GM21737 (cell line): ENCODE measurements at regions not wholly inside any gene's neighbourhood (a gene's known extent, or its start where the extent isn't known, plus 50 kb on each side); places are given as distances from the start of the nearest gene placed in this dataset.
"Not testable (repeated sequence)": the region's sequence is repeated elsewhere in the genome, so short reads cannot be mapped to it uniquely, and the experiment has no call there.

Experiments
- ATAC-seq: cut with Tn5 transposase; IDR thresholded peaks from one replicate; pipeline ENCODE4 v1.9.1; 2021; ENCODE audit warnings: mild to moderate bottlenecking, moderate library complexity; ENCODE audit not compliant: unreplicated experiment

GRCh38 chr11:130671801-130672700, 223.6 kb downstream of the ADAMTS15 start:
- ATAC-seq: no peak

GRCh38 chr11:130672911-130673310, 224.5 kb downstream of the ADAMTS15 start:
- no peak for ATAC-seq

GRCh38 chr11:130673698-130674097, 225.3 kb downstream of the ADAMTS15 start:
- ATAC-seq: no peak

DNA sequence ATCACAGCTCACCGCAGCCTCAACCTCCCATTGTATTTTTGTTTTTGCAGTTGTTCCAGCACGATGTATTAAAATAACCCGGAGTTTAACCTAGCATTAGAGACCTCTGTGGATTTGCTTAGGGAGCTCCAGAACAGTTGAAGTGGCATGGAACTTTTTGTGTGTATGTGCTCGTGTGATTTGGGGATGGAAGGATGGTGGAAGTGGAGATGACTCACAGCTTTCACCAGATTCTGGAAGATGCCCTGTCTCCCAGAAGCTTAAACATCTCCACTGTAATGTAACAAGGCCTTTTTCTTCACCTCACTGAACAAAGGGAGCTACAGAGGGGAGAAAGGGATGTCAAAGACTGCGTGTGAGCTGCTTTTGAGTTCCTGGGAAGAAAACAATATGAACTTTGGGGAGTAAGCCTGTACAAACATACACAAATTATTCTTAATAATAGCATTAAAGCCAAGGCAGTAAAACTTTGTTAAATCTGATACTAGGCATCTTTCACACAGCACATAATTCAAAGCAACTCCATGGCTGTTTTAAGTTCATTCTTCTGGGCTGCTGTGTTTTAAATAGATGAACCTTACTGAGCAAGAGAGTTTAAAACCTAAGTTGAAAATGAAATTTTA, 226.4 kb downstream of the ADAMTS15 start:
- ATAC-seq: no peak

DNA sequence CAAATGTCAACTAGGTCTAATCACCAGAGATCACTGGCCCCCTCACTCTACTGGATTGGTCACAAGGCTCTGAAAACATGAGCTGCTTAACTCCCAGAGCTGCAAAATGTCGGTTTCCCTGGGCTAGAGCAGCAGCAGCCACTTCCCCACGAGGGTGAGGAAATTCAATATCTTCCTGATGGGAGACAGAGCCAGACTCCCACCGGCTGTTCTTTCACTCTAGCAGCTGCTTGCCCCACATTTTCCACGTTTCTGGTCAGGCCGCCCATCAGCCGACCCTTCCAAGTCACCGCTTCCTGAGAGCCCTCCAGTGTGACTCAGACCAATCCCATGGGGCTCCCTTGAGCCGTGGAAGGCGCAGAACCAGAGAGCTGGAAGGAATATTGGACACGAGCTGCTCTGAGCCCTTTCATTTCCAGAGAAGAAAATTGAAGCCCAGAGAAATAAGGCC, 227.0 kb downstream of the ADAMTS15 start:
- ATAC-seq: no peak

- no peak for ATAC-seq
Observed at GRCh38 chr11:130675917-130676316, 227.5 kb downstream of the ADAMTS15 start.

DNA sequence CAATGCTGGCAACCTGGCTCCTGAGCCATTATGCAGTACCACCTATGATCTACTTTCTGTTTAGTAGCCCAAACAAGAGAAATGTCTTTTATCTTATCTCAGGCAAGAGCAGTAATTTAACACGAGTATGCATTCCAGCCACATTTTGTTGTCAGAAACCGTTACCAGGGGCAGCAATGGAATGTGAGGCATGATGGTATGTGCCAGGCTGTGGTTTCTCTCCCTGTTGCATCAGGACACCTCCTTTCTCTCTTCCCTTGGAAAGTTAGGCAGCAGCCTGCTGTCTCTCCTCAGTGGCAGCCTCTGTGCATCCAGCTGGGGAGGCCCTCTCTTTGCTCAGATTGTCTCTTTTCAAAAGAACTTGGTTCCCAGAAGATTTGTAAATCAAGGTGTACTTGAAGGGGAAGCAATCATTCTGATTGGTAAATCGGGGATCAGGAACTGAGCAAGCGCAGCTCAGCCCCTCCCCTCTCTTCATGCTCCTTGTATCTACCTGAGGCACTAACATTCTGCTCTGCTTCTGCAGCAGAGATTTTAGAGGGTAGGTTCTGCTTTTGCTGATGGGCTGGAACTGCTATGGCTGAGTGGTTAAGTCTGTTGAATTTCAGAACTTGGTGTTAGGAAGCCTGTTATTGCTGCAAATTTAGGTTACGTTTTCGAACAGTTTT, 229.2 kb downstream of the ADAMTS15 start:
- ATAC-seq: no peak

DNA sequence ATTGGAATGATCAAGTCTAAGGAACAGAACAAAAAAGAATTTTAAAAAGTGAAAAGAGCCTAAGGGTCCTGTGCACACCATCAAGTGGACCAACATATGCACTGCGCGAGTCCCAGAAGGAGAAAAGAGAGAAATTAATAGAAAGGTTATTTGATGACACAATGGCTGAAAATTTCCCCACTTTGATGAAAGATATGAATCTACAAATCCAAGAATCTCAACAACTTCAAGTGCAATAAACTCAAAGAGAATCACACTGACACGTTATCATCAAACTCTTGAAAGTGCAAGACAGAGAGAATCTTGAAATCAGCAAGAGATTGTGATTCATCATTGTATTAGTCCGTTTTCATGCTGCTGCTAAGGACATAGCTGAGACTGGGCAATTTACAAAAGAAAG, 230.8 kb downstream of the ADAMTS15 start:
- ATAC-seq: no peak

- ATAC-seq: not testable (repeated sequence)
Observed at GRCh38 chr11:130682471-130682870, 233.8 kb downstream of the SNX19 start.

DNA sequence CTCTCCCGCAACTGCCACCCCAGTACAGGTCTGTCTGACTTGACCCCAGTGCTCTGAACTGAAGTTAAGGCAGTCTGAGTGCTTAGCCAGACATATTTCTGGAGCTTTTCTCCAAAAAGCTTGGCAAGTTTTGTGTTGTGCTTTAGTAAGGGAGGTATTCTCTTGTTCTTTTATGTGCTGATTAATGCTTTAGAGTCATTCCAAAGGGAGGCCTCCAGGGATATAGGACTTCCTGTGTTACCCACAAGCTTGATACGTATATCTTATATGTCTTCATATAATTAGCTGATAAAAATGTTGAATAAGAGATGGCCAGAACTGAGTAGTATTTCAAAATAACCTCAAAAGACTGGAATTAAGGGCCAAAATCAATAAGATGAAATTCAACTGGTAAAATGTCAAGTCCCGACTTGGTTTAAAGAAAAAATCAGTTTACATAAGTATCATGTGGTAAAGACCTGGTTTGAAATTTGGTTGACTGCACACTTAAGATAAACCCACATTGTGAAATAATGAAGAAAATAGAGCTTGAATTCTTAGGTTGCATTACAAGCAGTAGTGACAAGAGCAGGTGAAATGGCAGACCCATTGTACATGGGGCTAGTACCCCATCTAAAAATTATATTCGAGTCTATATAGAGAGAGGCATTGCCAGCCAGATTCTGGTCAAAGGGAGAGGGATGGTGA, 226.9 kb downstream of the SNX19 start:
- no peak for ATAC-seq

DNA sequence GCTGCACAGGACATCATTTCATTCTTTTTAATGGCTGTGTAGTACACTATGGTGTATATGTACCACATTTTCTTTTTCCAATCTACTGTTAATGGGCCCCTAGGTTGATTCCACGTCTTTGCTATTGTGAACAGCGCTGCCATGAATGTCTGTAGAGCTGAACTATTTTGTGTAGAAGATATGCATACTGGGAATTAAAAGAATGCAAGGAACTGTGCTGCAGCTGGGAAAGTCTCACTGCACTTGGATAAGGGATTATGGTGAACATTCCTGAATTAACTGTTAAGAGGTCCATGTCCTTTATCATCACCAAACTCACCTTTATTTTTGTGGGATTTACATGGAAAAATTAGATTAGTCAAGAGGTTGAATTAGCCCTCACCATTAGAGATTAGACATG, 224.7 kb downstream of the SNX19 start:
- no peak for ATAC-seq

- ATAC-seq: no peak
Observed at GRCh38 chr11:130692220-130692619, 224.1 kb downstream of the SNX19 start.

DNA sequence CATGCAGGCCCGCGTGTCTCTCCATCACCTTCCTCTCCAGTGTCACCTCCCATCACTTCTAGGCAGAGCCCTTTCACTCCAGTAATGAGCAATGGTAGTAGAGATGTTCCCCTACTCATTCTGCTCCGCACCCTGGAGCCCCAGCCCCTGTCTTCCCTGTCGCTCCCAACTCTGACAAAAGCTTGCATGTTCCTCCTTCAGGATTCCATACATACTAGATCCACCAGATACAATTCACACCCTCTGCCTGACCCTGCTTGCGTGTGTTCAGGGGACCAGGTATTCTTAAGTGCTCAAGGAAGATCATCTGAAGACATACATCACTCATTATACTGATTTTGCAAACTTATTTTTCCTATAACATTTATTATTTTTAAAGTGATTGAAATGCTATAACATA, 222.7 kb downstream of the SNX19 start:
- ATAC-seq: no peak

GRCh38 chr11:130694488-130695045, 221.7 kb downstream of the SNX19 start:
- ATAC-seq: no peak

GRCh38 chr11:130698174-130698573, 218.1 kb downstream of the SNX19 start:
- no peak for ATAC-seq

DNA sequence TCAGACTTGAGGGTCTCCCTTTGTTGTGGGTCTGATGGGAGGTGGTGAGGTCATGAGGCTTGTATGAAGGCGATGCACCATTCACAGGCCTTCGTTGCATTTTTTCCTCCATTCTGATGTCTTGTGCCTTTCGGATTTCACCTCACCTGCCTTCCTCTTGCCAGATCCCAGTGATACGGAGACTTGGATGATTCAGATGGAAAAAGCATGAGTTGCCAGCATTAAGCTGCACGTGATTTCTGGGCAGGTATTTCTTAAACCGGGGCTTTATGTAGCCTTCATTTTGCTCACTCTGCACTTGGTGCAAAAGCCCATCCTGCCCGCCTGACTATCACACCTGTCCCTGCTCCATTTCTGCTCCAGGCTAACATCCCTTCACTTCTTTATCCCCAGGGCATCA, 216.7 kb downstream of the SNX19 start:
- no peak for ATAC-seq

DNA sequence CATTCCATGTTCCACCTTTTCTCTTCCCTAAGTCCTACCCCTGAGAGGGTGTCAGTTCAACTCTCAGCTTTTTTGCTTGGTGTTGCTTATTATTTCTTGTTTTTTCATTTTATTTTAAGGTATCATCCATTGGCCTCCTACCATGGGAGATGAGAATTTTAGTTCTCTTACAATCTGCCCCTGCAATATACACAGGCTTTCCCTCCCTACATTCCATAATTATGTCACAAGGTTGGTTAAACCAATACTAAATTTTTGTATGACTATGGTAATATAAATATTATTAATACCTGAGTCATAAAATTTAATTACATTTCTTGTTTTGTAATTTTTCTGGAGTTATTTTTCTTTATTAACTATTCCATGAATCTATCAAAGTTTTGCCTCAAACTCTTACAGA, 216.2 kb downstream of the SNX19 start:
- ATAC-seq: no peak

DNA sequence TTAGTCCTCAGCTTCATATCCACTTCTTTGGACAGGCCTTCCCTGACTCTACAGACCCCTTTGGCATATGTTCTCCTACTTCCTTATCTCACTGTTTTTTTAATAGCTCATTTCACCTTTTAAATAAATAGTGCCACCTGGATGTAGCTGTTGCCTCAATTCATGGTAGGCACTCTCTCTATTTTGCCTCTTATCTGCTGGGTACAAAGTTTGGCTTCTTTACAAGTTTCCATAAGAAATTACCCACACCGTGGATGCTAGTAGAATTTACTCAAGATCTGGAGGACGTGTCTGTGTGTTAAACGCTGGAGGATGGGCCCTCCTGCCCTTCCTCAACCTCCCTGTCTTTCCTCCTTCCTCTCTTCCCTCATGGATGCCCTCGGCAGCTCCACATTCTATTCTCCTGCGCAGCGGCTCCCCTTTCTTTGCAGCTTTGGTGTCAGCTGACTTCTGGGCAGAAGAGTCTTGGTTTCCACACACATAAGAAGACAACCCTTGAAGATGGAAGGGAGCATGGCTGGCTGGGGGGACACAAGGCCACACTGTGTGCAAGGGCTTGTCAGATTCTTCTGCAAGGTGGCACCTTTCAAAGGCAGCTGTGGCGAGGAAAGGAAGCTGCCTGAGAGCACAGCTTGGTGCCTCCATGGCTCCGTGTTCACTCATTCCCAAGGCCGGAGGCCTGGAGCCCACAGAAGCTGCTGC, 212.6 kb downstream of the SNX19 start:
- no peak for ATAC-seq

DNA sequence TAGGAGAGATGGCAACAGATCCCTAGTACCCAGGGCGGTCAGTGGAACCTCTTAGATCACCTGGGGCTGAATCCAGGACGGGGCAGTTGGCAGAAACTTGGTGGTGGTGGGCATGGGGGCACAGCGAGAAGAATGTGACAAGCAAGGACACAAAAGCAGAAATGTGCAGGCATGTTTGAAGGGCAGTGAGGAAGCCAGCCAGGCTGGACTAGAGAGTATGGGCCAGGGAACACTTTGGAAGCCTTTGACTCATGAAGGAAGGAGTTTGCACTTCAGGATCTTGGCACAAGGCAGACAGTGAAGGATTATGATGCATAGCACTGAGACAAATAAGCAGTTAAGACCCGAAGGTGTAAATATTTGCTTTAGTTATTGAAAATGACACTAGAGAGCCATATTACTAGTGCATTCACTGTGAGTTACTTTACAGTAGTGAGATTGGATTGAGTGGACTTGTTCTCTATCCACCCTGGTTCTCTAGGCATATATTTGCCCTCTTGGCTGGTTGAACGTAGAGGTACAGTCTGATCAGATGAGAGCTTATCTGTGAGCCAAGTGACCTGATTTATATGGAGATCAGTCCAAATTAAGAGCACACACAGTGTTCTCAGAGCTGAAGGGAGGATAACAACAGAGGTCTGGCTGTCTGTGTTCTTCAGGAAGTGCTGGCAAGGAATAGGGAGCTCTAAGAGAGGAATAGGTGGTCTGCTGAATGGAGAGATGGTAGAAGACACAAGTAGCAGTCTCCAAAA, 210.4 kb downstream of the SNX19 start:
- ATAC-seq: no peak

GRCh38 chr11:130706572-130706971, 209.7 kb downstream of the SNX19 start:
- ATAC-seq: no peak
